Kidney glomerular epithelial cell (primary cell): ENCODE measurements at regions not wholly inside any gene's neighbourhood (a gene's known extent, or its start where the extent isn't known, plus 50 kb on each side); places are given as distances from the start of the nearest gene placed in this dataset.
"Not testable (repeated sequence)": the region's sequence is repeated elsewhere in the genome, so short reads cannot be mapped to it uniquely, and the experiment has no call there.

Source experiments
- DNase-seq: peaks from one replicate; lab custom pipeline; 2025; lab: John Stamatoyannopoulos, UW

DNA sequence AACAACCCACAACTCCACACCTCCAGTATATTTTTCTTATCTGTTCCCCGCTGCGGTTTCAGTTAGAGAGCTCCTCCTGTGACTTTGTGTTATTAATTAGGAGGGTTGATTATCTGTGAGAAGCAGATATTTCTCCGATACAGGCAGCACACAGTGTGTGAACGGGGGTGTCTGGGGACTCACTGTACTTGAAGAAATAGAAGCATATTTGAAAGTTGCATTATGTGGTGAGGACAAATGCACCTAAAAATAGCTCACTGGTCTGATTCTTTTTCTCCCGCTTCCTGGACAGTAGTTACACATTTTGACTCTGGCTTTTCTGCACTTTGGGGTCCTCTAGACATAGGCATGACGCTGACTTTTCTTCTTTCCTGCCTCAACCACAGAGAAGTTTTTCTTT lies 277.7 kb downstream of the VRK1 start:
- no peak for DNase-seq

DNA sequence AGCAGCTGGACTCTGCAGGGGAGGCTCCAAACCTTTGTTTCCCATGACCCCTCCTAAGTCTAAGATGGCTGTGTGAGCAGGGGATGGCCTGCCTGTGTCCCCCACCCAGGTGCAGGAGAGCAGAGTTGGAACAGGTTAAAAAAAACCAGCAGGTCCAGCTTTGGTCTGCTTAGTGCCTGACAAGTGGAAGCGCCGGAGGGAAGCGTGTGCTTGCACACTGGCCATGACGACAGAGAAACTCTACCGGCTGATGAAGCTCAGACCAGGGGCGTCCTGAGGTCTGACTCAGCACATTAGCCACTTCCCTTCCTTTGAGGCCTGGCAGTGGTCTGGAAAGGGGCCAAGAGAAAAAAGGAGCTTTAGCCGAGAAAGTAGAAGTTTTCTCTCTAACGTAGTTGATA lies 280.1 kb downstream of the VRK1 start:
- DNase-seq, result no peak

DNA sequence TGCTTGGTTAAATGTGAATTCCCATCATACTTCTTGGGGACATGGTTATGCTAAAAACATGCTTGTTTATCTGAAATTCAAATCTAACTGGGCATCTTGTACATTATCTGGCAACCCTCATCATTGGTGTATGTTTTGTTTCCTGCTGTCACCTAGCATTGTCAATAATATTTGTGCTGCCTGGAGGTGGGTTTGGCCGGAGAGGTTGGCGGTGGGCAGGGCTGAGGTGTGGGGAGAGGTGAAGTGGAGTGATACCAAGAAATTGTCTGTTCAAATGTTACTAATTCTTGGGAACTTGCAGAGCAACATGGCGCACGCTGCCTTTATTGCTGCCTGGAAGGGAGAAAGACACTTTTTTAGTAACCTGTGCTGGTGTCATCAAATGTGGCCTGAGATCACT lies 280.5 kb downstream of the VRK1 start:
- DNase-seq, result no peak

DNA sequence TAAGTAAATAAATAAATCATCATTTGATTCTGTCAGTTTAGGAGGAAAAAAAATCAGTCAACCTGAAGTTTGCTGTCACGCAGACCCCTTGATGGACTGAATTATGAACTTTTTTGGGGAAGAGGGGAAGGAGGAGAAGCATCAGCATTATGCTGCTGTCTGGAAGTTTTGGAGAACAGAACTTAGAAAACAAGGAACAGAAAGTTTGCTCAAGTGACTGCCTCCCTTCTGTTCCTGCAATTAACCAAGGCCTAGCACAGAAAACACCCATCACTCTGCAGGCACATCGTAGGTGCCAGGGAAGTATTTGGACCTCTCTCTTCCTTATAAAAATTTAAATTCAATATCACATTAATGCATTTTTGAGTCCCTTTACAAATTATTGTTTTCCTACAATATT lies 283.8 kb downstream of the VRK1 start:
- no peak for DNase-seq

DNA sequence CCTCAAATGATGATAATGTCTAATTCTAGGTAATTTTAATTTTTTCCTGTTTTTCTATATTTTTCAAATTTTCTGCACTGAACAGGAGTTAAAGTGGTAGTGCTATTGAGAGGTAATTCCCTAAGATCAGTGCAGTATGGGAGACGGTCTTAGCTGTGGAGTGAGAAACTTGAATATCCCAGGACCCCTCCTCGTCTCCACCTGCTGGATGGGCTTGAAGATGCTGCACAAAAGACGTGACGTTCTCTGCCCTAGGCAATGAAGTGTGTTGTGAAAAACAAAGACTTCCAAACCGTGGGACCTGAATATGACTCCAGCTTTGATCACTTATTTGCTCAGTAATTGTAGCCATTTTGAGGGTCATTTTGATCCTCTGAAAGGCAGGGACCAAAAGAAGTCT lies 298.1 kb downstream of the VRK1 start:
- DNase-seq, result no peak

DNA sequence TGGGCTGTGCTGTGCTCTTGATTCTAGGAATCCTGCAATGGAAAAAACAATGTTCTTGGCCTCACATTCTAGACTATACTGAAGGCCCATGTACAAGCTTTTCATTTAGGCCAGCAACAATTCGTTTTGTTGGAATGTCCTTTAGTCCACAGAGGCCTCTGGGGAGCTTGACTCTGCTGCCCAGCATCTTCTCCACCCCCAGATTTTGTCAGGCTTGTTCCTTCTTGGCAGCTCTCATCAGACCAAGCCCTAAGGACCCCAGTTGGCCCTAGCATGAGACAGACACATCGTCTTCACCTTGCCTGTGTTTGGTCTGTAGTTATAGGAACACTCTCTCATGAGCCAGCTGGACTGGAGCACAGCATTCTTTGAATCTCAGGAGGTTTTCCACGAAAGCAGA lies 300.1 kb downstream of the VRK1 start:
- no peak for DNase-seq

DNA sequence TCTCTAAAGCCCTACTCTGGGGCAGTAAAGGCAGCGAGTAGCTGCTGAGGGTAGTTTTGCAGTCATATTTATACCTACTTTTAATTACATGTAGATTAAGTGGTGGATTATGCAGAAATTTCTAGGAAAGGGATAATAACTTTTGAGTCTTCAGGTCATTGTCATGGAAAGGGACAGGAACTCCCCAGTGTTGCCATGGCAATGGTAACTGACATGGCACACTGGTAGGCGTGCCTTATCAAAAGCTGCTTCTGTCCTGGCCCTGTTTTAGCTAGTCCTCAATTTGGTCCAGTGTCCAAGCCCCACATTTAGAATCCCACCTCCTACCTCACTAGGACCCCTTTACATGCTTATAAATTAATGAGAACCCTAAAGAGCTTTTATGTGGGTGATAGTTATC lies 303.1 kb downstream of the VRK1 start:
- DNase-seq, result no peak

DNA sequence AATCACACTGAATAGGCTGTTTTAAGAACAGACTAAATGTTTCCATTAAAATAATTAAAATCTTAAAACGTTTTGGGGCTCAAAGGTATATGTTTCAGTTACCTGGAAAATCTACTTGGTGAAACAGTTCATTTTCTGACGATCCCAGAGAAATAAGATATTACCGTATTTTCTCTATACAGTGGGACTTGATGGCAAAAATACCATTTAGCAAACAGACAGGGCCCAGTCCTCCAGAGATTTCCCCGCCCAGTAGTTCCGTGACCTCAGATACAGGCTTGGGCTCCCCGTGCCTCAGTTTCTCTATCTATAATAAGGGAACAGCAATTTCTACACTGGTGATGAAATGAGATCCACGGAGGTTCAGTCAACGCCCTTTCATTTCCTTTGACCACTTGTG lies 304.4 kb downstream of the VRK1 start:
- DNase-seq, result no peak

DNA sequence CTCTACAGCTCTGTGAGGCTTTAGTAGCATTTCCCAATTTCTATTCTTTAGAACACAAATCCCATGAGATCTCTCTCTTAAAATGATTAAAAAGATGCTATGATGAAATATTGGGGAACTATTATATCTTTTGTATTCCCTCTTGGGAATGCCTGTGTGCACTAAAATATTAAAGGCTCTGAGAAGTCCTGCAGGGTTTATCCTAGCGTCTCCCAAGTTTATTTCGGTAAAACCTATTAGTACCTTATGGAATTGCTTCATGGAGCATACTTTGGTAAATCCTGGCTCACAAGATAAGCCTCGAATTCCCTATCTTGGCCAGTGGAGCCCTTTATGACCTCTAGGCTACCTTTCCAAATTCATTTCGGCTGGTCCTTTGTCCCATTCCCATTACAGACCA lies 306.8 kb downstream of the VRK1 start:
- no peak for DNase-seq

DNA sequence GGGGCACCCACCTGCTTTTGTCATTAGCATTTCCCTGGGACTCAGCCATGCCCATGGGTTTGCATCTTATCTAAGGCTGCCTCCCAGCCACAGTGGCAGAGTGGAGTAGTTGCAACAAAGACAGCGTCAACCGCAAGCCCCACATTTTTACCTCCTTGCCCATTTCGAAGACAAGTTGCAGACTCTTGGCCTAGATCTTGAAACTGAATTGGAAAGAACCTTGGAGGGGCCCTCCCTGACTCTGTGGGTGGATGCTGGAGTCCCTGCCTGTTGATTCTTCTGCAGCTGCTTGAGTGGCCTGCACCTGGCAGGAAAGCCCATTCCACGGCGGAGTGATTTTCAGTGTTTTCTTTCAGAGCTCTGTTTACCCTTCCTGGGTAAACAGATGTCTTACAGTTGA lies 309.0 kb downstream of the VRK1 start:
- no peak for DNase-seq

DNA sequence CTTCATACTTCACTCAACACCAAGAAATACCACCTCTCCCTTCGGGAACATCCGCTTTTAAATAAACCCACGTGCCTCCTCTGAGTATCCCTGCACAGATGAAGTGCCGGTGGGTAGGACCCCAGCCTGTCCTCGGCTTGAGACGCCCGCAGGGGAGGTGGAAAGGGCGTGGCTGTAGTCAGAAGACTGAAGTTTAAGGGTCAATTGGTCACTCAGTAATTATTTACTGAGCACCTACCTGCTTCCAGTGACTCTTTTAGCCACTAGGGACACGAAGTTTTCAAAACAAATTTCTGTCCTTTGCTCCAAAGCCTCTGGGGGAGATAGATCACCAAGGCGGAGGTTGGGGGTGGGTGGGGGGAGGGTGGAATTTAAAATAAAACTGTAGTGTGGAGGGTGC lies 309.4 kb downstream of the VRK1 start:
- no peak for DNase-seq

DNA sequence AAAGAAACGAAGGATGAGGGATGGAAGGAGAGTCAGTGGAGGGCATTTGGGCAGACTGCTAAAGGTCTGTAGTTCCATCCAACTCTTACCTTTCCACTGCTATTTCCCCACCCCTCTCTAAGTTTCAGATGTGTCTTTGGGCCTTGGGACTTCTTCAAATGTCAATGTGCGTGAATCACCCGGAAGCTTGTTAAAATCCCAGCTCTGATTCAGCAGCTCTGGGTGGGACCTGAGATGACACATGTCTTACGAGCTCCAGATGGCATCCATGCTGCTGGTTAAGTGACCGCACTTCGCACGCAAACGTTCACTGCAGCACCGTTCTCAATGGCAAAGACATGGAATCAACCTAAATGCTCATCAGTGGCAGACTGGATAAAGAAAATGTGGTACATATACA lies 309.9 kb downstream of the VRK1 start:
- DNase-seq, result no peak

DNA sequence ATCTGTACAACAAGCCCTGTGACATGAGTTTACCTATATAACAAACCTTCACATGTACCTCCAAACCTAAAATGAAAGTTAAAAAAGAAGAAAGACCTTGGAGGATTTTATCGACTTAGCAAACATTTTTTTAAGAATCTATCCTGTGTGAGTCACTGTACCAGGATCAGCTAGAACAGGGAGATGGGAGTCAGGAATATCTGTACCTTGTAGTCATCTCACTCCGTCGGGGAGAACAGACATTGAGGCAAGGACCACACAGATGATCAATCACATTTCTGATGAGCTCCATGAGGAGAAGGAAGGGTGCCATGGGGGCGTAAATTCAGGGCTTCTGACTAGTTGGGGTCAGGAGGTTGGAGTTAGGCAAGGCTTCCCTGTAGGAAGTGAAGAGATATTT lies 310.6 kb downstream of the VRK1 start:
- DNase-seq, result no peak

DNA sequence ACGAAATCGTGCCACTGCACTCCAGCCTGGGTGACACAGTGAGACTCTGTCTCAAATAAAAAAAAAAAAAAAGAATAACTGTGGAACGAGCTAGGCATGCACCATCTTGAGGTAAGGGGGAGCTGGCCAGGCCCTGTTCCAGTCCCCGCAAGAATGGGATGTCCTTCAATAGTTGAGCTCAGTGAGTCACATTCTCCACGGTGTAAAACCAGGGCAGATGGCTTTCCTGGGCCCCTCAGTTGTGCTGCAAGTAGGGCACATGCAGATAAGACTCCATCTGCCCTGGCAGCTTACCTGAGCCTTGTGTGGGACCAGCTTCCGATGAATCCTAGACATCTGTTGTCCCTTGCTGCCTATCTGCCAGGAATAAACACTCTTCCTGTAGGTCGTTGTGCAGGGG lies 312.1 kb downstream of the VRK1 start:
- no peak for DNase-seq

DNA sequence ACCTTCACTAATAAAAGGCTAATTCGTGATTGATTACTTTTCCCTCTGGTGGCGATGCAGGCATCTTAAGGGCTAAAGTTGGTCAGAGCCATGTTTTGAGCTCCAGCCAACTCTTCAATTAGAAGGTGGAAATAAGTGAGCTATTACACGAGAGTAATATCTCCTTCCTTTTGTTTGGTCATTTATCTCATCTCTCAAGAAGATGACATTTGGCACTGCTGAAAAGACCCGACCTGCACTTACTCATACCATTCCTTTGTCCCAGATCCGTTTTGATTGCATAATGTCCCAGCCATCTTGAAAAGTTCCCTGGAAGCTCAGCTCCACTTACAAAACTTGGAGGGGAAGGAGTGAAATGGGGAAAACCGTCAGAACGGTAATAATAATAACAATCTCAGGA lies 316.2 kb downstream of the VRK1 start:
- DNase-seq, result no peak

DNA sequence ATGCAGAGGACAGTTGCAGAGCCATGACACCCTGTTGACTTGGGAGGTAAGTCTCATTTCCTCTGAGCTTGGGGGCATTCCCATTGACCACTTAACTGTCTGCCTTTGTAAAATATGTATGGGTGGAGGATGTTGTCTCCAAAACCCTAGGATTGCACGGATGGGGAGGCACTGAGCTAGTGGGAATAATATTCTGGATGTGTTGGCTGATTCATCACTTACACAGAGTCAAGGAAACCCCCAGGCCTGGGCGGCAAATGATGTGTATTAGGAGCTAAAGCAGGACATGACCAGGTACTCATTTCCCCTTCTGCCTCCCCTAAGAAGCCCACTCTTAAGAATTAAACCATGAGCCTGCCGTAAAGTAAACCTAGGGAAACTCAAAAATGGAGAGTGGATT lies 319.4 kb downstream of the VRK1 start:
- DNase-seq, result no peak

DNA sequence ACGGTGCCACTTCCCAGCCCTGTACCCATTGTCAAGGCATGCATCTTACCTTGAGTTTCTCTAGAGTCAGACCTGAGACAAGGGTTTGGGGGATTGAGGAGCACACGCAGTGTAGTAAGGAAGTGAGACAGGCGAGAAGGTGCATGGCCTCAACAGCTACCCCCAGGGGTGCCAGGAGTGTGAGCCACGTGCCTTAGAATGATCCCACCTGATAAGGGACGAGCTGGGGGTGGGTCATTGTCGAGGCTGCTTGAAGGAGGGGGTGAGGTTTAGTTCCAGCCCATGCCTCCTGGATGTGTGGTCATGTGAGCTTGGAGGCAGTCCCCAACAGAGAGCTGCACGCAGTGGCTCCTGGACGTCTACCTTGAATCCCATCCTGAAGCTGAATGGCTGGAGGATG lies 320.5 kb downstream of the VRK1 start:
- DNase-seq, result no peak

DNA sequence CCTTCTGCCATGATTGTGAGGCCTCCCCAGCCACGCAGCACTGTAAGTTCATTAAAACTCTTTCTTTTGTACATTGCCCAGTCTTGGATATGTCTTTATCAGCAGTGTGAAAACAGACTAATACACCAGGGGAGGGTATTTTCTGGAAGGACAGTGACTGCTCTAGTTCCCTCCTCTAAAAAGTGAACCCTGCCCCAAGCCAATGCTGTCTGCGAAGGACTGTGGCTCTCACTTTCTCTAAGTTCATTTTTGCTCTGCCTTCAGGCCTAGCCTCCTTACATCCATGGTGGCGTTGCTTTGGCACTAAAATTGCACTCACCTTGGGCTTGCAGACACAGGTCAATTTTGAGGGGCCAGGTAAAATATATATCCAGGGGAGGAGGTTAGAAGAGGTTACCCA lies 323.0 kb downstream of the VRK1 start:
- DNase-seq, result no peak

DNA sequence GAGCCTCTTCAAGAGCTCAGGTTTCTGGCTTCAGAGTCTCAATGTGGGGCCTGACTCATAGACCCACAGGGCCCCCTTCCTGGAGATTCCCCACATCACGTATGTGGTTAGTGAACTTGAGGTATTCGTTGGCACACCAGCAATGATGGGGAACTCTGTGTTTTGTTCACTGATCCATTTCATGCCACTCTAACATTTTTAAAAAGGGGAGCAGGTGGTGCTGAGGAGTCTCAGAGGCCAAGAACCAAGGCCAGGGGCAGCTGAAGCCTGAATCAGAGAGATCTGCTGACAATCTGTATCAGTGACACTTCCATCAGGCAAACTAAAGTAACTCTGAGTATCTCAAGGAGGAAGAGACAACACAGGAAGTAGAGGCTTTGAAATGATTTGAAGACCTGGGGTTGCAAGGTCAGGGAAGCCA lies 323.4 kb downstream of the VRK1 start:
- no peak for DNase-seq

DNA sequence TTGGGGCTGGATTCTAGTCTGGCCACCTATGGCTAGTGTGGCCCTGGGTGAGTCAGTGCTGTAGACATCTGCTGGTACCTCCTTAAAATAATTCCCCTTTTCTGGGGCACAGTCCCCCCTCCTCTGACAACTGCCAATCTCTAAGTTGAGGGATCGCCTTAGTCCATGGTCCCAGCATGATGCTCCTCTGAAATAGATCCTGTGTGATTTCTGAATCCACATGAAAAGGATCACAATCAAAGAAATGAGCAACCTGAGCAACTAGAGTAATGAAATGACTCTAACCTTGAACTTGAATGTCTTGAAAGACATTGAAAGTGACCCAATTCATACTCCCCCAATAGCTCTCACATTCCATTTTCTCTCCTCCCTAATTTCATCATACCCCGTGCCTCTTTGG lies 332.5 kb downstream of the VRK1 start:
- DNase-seq, result no peak

DNA sequence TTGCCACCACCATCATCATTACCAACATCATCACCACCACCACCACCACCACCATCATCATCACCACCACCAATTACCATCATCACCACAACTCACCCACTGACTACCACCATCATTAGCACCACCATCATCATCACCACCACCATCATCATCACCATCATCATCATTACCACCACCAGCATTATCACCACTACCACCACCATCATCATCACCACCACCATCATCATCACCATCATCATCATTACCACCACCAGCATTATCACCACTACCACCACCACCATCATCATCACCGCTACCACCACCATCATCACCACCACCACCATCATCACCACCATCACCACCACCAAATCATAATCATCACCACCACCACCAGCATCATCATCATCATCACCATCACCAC lies 338.7 kb downstream of the VRK1 start:
- not testable (repeated sequence) for DNase-seq

DNA sequence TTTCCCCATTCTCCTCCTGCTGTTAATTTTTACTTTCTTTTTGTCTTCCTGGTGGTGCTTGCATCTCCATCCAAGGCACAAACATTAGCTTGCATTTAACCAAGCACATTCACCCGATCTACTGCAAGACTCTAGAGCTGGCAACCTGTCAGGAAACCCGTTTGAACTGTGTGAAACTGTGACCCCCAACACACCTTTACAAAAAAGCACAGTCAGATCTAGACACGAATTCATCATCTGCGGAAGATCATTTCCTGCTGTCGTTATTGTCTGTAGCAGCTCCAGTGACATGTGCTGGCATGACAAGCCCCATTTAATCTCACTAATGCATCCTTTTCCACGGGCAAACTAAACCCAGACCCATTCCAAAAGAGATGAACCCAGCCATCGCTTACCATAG lies 340.5 kb downstream of the VRK1 start:
- DNase-seq, result no peak

DNA sequence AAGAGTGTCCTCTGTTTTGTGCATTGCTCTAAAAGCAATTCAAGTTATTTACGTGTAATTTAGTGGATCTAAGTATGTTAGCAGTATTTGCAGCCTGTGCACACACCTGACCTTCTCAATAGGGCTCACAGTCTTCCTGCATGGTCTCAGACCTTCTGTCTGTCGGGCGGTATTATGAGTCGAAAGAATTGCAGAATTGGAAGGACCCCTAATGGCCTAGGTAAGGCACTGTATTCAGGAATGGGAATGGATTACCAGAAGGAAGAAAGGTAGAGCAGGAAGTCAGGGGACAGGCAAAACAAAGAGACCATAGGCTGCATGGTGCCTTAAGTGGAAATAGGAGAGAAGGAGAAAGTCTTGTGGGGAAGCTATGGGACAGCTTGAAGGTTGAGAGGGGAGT lies 341.6 kb downstream of the VRK1 start:
- DNase-seq, result no peak

DNA sequence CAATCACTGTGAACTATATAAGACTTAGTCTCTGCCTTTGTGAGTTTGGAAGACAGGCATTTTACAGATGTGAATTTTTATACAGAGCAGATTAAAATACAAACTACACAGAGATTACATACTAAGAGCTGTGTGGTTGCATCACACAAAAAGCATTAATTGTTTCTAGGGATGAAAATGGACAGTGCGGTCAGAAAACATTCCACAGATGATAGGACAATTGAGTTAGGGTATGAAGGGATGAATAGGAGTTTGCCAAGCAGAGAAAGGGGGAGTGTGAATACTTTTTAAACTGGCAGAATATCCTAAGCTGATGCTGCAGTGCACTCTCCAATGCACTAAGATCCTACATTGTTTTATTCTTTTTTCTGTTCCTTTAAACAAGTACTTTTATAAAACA lies 345.8 kb downstream of the VRK1 start:
- DNase-seq, result no peak

DNA sequence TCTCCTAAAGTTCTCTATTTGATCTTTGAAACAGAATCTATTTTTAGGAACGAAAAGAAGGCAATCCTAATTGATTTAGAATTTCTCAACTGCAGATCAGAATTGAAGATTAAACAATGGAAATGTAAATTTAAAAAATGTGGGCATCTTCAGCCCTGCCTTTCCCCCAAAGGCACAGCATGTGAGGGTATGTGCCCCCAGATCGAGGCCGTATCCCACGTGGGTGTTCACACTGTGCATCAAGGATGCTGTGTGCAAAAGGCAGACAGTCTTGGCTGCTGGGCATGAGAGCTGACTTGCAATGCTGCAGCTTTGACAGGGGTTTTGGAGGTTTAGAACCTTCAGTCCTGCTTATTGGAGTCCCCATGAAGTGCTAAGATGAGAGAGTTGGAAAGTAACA lies 346.3 kb downstream of the VRK1 start:
- DNase-seq, result no peak
